ENCODE measurements at regions not wholly inside any gene's neighbourhood (a gene's known extent, or its start where the extent isn't known, plus 50 kb on each side); places are given as distances from the start of the nearest gene placed in this dataset.
A peak's percentile ranks its signal among the peaks of the same experiment; 100 is the strongest.

GRCh38 chr10:4688601-4689000 is 137.4 kb upstream of the AKR1E2 start:
- peak; percentile 75 for DNase-seq (ENCODE audit: low spot score)

- no peak for DNase-seq (ENCODE audit: low spot score)
These were observed 137.8 kb upstream of the AKR1E2 start for GRCh38 chr10:4688168-4688567.

GRCh38 chr10:4687397-4687796 is 138.6 kb upstream of the AKR1E2 start:
- DNase-seq (ENCODE audit: low spot score), result no peak

GRCh38 chr10:4686644-4686996 is 139.4 kb upstream of the AKR1E2 start:
- DNase-seq (ENCODE audit: low spot score), result no peak

GRCh38 chr10:4685904-4686643 is 139.9 kb upstream of the AKR1E2 start:
- DNase-seq (ENCODE audit: low spot score), result no peak

GRCh38 chr10:4685491-4685890 is 140.5 kb upstream of the AKR1E2 start:
- DNase-seq (ENCODE audit: low spot score), result no peak

GRCh38 chr10:4684434-4684833 is 141.6 kb upstream of the AKR1E2 start:
- no peak for DNase-seq (ENCODE audit: low spot score)

- no peak for DNase-seq (ENCODE audit: low spot score)
These were observed 142.2 kb upstream of the AKR1E2 start for GRCh38 chr10:4683838-4684237.

- no peak for DNase-seq (ENCODE audit: low spot score)
These were observed 142.9 kb upstream of the AKR1E2 start for GRCh38 chr10:4683137-4683536.

- no peak for DNase-seq (ENCODE audit: low spot score)
These were observed 146.9 kb upstream of the AKR1E2 start for GRCh38 chr10:4678951-4679671.

- DNase-seq (ENCODE audit: low spot score), result no peak
These were observed 147.7 kb upstream of the AKR1E2 start for GRCh38 chr10:4678023-4678950.

GRCh38 chr10:4677296-4678021 is 148.5 kb upstream of the AKR1E2 start:
- DNase-seq (ENCODE audit: low spot score), result no peak

- DNase-seq (ENCODE audit: low spot score), result no peak
These were observed 149.4 kb upstream of the AKR1E2 start for GRCh38 chr10:4676566-4676965.

- DNase-seq (ENCODE audit: low spot score), result no peak
These were observed 150.2 kb upstream of the AKR1E2 start for GRCh38 chr10:4675808-4676207.

- no peak for DNase-seq (ENCODE audit: low spot score)
These were observed 152.5 kb upstream of the AKR1E2 start for GRCh38 chr10:4673279-4674040.

GRCh38 chr10:4672201-4672600 is 153.8 kb upstream of the AKR1E2 start:
- DNase-seq (ENCODE audit: low spot score), result no peak

- DNase-seq (ENCODE audit: low spot score), result no peak
These were observed 154.4 kb upstream of the AKR1E2 start for GRCh38 chr10:4671451-4672145.

GRCh38 chr10:4670737-4671136 is 155.3 kb upstream of the AKR1E2 start:
- no peak for DNase-seq (ENCODE audit: low spot score)

- no peak for DNase-seq (ENCODE audit: low spot score)
These were observed 156.4 kb upstream of the AKR1E2 start for GRCh38 chr10:4669585-4669984.

GRCh38 chr10:4663162-4663992 is 162.6 kb upstream of the AKR1E2 start:
- peak; percentile 26 for DNase-seq (ENCODE audit: low spot score)
